ENCODE measurements at regions not wholly inside any gene's neighbourhood (a gene's known extent, or its start where the extent isn't known, plus 50 kb on each side); places are given as distances from the start of the nearest gene placed in this dataset.
A peak's percentile ranks its signal among the peaks of the same experiment; 100 is the strongest.

DNA sequence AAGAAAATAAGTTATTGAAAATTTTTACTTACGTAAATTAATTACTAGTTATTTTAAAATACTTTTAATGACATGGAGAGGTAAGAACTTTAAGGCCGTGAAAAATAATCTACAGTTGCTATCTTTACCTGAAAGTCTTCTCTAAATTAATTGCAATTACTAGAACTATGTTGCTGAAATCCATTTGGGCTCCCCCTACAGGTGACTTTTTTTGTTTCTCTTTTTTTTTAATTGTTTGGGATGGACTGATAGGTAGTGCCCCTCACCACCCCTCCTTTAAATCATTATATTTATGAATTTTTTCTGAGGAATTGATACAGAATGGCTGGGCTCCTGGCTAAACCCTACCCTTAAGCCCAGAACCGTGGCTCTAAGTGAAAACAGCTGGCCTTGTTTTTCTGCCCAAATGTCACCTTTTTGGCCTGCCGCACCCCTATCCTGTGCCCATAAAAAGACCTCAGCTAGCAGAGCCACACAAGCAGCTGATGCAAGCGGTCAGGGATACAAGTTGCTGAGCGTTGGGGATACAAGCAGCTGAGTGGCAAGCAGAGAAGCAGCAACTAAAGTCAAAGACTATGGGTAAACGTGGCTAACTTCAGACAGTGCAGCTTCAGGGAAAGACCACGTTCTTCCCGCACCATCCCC is 315.2 kb upstream of the ACO1 start:
- H3K4me1 Mint-ChIP-seq (ENCODE audit: low read depth), result no peaks in the 10 kb centered on the region
- no peak overlapping the region for H3K27ac Mint-ChIP-seq
- ATAC-seq, result no peak
- H3K9me3 Mint-ChIP-seq, result no peaks in the 10 kb centered on the region
- no peaks in the 10 kb centered on the region for H3K36me3 Mint-ChIP-seq (ENCODE audit: low read depth)
- no peak for DNase-seq
- H3K4me3 Mint-ChIP-seq, result no peak overlapping the region
- TF ChIP-seq, protein P1, sequence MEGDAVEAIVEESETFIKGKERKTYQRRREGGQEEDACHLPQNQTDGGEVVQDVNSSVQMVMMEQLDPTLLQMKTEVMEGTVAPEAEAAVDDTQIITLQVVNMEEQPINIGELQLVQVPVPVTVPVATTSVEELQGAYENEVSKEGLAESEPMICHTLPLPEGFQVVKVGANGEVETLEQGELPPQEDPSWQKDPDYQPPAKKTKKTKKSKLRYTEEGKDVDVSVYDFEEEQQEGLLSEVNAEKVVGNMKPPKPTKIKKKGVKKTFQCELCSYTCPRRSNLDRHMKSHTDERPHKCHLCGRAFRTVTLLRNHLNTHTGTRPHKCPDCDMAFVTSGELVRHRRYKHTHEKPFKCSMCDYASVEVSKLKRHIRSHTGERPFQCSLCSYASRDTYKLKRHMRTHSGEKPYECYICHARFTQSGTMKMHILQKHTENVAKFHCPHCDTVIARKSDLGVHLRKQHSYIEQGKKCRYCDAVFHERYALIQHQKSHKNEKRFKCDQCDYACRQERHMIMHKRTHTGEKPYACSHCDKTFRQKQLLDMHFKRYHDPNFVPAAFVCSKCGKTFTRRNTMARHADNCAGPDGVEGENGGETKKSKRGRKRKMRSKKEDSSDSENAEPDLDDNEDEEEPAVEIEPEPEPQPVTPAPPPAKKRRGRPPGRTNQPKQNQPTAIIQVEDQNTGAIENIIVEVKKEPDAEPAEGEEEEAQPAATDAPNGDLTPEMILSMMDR (IDR thresholded peaks at IDR 0.05), result peak; percentile 59
- CTCF ChIA-PET, result interaction anchor here (0.7 to 1.5 kb wide), 6 partner anchors 8 to 194 kb away, joined by 3 to 5 read pairs (median 4); no protein-coding TSS in a partner anchor
- intact Hi-C loops (cut with micrococcal nuclease), result no loop called here
- POLR2A ChIA-PET, result interaction anchor here (1.3 kb wide), 1 partner anchor 321 kb away, joined by 3 read pairs; no protein-coding TSS in a partner anchor
- H3K27me3 Mint-ChIP-seq, result no peaks in the 10 kb centered on the region

DNA sequence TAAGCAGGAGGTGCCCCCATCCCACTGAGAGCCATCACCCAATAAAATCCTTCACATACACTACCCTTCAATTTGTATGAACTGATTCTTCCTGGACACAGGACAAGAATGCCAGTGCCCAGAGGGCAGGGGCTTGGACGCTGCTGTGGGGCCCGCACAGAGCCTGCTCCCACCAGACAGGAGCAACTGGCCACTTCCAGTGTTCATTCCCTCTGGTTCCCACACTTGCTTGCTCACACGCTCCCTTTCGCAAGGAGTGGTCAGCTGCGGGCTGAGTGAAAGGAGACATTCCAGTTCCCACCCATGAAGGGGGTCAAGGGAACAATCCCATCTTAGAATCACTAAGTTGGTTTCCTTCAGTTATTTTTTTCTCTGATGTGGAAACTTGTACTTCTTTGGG is 314.5 kb upstream of the ACO1 start:
- TF ChIP-seq, protein P1 (IDR thresholded peaks at IDR 0.05), result no peak
- H3K27me3 Mint-ChIP-seq, result no peaks in the 10 kb centered on the region
- H3K4me3 Mint-ChIP-seq, result no peak overlapping the region
- H3K4me1 Mint-ChIP-seq (ENCODE audit: low read depth), result no peaks in the 10 kb centered on the region
- intact Hi-C loops (cut with micrococcal nuclease), result no loop called here
- DNase-seq (no peak), ATAC-seq (no peak)
- CTCF ChIA-PET, result interaction anchor here (0.8 to 1.5 kb wide), 4 partner anchors 9 to 58 kb away, joined by 3 to 5 read pairs (median 4); no protein-coding TSS in a partner anchor
- no peak overlapping the region for H3K27ac Mint-ChIP-seq
- POLR2A ChIA-PET, result no interaction called here
- no peaks in the 10 kb centered on the region for H3K9me3 Mint-ChIP-seq
- no peaks in the 10 kb centered on the region for H3K36me3 Mint-ChIP-seq (ENCODE audit: low read depth)

GRCh38 chr9:32072570-32072969 is 311.9 kb upstream of the ACO1 start:
- peaks cover 2% of the 10 kb centered on the region for H3K9me3 Mint-ChIP-seq
- intact Hi-C loops (cut with micrococcal nuclease), result no loop called here
- no peaks in the 10 kb centered on the region for H3K36me3 Mint-ChIP-seq (ENCODE audit: low read depth)
- H3K4me3 Mint-ChIP-seq, result no peak overlapping the region
- H3K27ac Mint-ChIP-seq, result no peak overlapping the region
- ATAC-seq (no peak), DNase-seq (no peak)
- ChIA-PET CTCF (no interaction called here), POLR2A (no interaction called here)
- H3K27me3 Mint-ChIP-seq, result no peaks in the 10 kb centered on the region
- TF ChIP-seq, protein P1 (IDR thresholded peaks at IDR 0.05), result no peak
- no peaks in the 10 kb centered on the region for H3K4me1 Mint-ChIP-seq (ENCODE audit: low read depth)

DNA sequence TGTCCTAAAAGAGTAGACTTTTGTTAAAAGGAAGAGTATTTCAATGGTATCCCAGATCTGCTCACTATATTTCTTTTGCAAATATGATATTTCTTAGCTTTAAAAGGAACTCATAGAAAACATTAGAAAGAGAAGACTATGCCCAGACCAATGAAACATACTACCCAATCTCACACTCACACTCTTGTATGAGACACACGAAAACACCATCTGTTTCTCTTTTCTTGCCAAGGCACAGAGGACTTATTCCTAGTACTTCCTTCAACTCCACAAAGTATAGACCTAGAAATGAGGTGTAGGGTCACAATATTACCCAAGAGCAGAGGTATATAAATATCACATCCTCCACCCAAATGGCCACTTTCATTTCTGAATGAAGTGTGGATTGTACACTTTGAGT is 292.4 kb upstream of the ACO1 start:
- no peak overlapping the region for H3K27ac Mint-ChIP-seq
- DNase-seq (no peak), ATAC-seq (no peak)
- no peaks in the 10 kb centered on the region for H3K9me3 Mint-ChIP-seq
- H3K4me1 Mint-ChIP-seq (ENCODE audit: low read depth), result no peaks in the 10 kb centered on the region
- H3K36me3 Mint-ChIP-seq (ENCODE audit: low read depth), result no peaks in the 10 kb centered on the region
- no peaks in the 10 kb centered on the region for H3K27me3 Mint-ChIP-seq
- H3K4me3 Mint-ChIP-seq, result no peak overlapping the region
- TF ChIP-seq, protein P1 (IDR thresholded peaks at IDR 0.05), result no peak
- POLR2A ChIA-PET, result no interaction called here
- intact Hi-C loops (cut with micrococcal nuclease), result no loop called here
- CTCF ChIA-PET, result no interaction called here

GRCh38 chr9:32117291-32117690 is 267.2 kb upstream of the ACO1 start:
- Mint-ChIP-seq H3K4me3 (no peak overlapping the region), H3K27me3 (no peaks in the 10 kb centered on the region), H3K9me3 (peaks cover 4% of the 10 kb centered on the region), H3K27ac (no peak overlapping the region), H3K36me3 (ENCODE audit: low read depth) (no peaks in the 10 kb centered on the region), H3K4me1 (ENCODE audit: low read depth) (no peaks in the 10 kb centered on the region)
- TF ChIP-seq, protein P1 (IDR thresholded peaks at IDR 0.05), result no peak
- CTCF ChIA-PET, result no interaction called here
- POLR2A ChIA-PET, result no interaction called here
- DNase-seq (no peak), ATAC-seq (no peak)
- intact Hi-C loops (cut with micrococcal nuclease), result no loop called here
